Small intestine (tissue), 7 donors: ENCODE measurements at regions not wholly inside any gene's neighbourhood (a gene's known extent, or its start where the extent isn't known, plus 50 kb on each side); places are given as distances from the start of the nearest gene placed in this dataset.

ENCODE experiments used
- DNase-seq, 2 donors: peaks; one replicate each; pipeline versions ENCODE4 v3.0.0 to v3.0.0-alpha.2; 2013
- FAIRE-seq: peaks from 2 replicates; lab custom pipeline; 2012; peaks lifted over from hg19 to GRCh38; lab: Jason Lieb, UNC
- H3K27ac ChIP-seq, 3 donors: one replicate each; pipeline ENCODE4 v1.5.1; 2013; ENCODE audit warnings: low read length in 2 of 3, mild to moderate bottlenecking in 2 of 3, control low read depth in 1 of 3, inconsistent platforms in 1 of 3, low read depth in 1 of 3, moderate library complexity in 1 of 3
- H3K27me3 ChIP-seq, 3 donors: one replicate each; pipeline ENCODE4 v1.6.1; 2013; ENCODE audit warnings: low read length in 3 of 3, inconsistent platforms in 1 of 3; ENCODE audit not compliant: control insufficient read depth in 3 of 3, insufficient read depth in 3 of 3
- H3K36me3 ChIP-seq, 3 donors: one replicate each; pipeline ENCODE4 v1.6.1; 2013; ENCODE audit warnings: low read length in 3 of 3, inconsistent platforms in 1 of 3, low read depth in 1 of 3, mild to moderate bottlenecking in 1 of 3, moderate library complexity in 1 of 3; ENCODE audit not compliant: control insufficient read depth in 3 of 3, insufficient read depth in 2 of 3
- H3K4me1 ChIP-seq, 3 donors: one replicate each; pipeline ENCODE4 v1.6.1; 2013; ENCODE audit warnings: low read length in 2 of 3, inconsistent platforms in 1 of 3, low read depth in 1 of 3, mild to moderate bottlenecking in 1 of 3, moderate library complexity in 1 of 3; ENCODE audit not compliant: control insufficient read depth in 3 of 3, insufficient read depth in 2 of 3
- H3K4me3 ChIP-seq, 3 donors: one replicate each; pipeline ENCODE4 v1.5.1; 2013; ENCODE audit warnings: low read length in 3 of 3, control low read depth in 1 of 3, inconsistent platforms in 1 of 3, low read depth in 1 of 3, mild to moderate bottlenecking in 1 of 3, moderate library complexity in 1 of 3
- H3K9me3 ChIP-seq, 2 donors: one replicate each; pipeline ENCODE4 v1.6.1; 2013; ENCODE audit warnings: low read depth in 1 of 2, low read length in 1 of 2; ENCODE audit not compliant: control insufficient read depth in 2 of 2, insufficient read depth in 1 of 2
- whole genome bisulfite sequencing, 3 donors: extraction: QIAGEN DNeasy Blood & Tissue Kit; methylation state at CpG; one replicate each; pipeline ENCODE4 v1.1.7; 2013; 5-methylcytosine and 5-hydroxymethylcytosine counted together
- donor health status: healthy with polysubstance abuse.
- donor health status: control.
- donor health status: control.
- donor health status: Bipolar disorder and iron deficiency.
- donor health status: healthy.

- WGBS, 3 donors: 40 to 57% (median 55%) methylated on average over 27 of the region's 27 CpGs
- peaks cover 0 to 6% (median 0%) of the 10 kb centered on the region in 3 donors for H3K27me3 ChIP-seq
- no peaks in the 10 kb centered on the region for H3K36me3 ChIP-seq
- H3K27ac ChIP-seq: no peak overlapping the region
- no peak for DNase-seq
- H3K9me3 ChIP-seq: no peaks in the 10 kb centered on the region
- H3K4me3 ChIP-seq: no peak overlapping the region
- no peak for FAIRE-seq
- H3K4me1 ChIP-seq: no peaks in the 10 kb centered on the region
Measured at GRCh38 chr5:2278825-2279456, 396.2 kb upstream of the IRX4 start.

- H3K27ac ChIP-seq: no peak overlapping the region
- H3K27me3 ChIP-seq: peaks cover 0 to 6% (median 0%) of the 10 kb centered on the region in 3 donors
- FAIRE-seq: no peak
- WGBS, 3 donors: 85 to 89% (median 87%) methylated on average over 15 of the region's 15 CpGs
- H3K4me3 ChIP-seq: no peak overlapping the region
- DNase-seq: no peak
- no peaks in the 10 kb centered on the region for H3K4me1 ChIP-seq
- no peaks in the 10 kb centered on the region for H3K36me3 ChIP-seq
- no peaks in the 10 kb centered on the region for H3K9me3 ChIP-seq
Measured at GRCh38 chr5:2277886-2278285, 395.2 kb upstream of the IRX4 start.

- H3K27ac ChIP-seq: no peak overlapping the region
- no peaks in the 10 kb centered on the region for H3K36me3 ChIP-seq
- FAIRE-seq (no peak), DNase-seq (no peak)
- no peaks in the 10 kb centered on the region for H3K9me3 ChIP-seq
- 76 to 88% (median 83%) methylated on average over 8 of the region's 8 CpGs for WGBS, 3 donors
- H3K4me1 ChIP-seq: no peaks in the 10 kb centered on the region
- peaks cover 0 to 6% (median 2%) of the 10 kb centered on the region in 3 donors for H3K27me3 ChIP-seq
- H3K4me3 ChIP-seq: no peak overlapping the region
Measured at GRCh38 chr5:2276101-2276500, 393.4 kb upstream of the IRX4 start.

- Histone ChIP-seq H3K27ac (no peak overlapping the region), H3K9me3 (no peaks in the 10 kb centered on the region), H3K27me3 (peaks cover 0 to 2% (median 0%) of the 10 kb centered on the region in 3 donors), H3K36me3 (no peaks in the 10 kb centered on the region), H3K4me1 (no peaks in the 10 kb centered on the region), H3K4me3 (no peak overlapping the region)
- DNase-seq: no peak
- WGBS, 3 donors: 77 to 82% (median 77%) methylated on average over 13 of the region's 13 CpGs
- no peak for FAIRE-seq
Measured at GRCh38 chr5:2272755-2273154, 390.0 kb upstream of the IRX4 start.

- FAIRE-seq (no peak), DNase-seq (no peak)
- Histone ChIP-seq H3K36me3 (no peaks in the 10 kb centered on the region), H3K27ac (no peak overlapping the region), H3K4me3 (no peak overlapping the region), H3K9me3 (no peaks in the 10 kb centered on the region), H3K4me1 (no peaks in the 10 kb centered on the region), H3K27me3 (peaks cover 0 to 2% (median 0%) of the 10 kb centered on the region in 3 donors)
- WGBS, 3 donors: 64 to 72% (median 70%) methylated on average over 10 of the region's 10 CpGs
Measured at GRCh38 chr5:2272039-2272438, 389.3 kb upstream of the IRX4 start.

- Histone ChIP-seq H3K27ac (no peak overlapping the region), H3K36me3 (no peaks in the 10 kb centered on the region), H3K4me3 (no peak overlapping the region), H3K4me1 (no peaks in the 10 kb centered on the region), H3K9me3 (no peaks in the 10 kb centered on the region), H3K27me3 (peaks cover 0 to 2% (median 0%) of the 10 kb centered on the region in 3 donors)
- DNase-seq: no peak
- no peak for FAIRE-seq
- whole genome bisulfite sequencing, 3 donors: 41 to 50% (median 50%) methylated on average over 8 of the region's 8 CpGs
Measured at GRCh38 chr5:2271316-2271715, 388.6 kb upstream of the IRX4 start.

GRCh38 chr5:2270467-2270866 lies 387.7 kb upstream of the IRX4 start:
- no peak for FAIRE-seq
- WGBS, 3 donors: 67 to 78% (median 70%) methylated on average over 11 of the region's 11 CpGs
- H3K27ac ChIP-seq: no peak overlapping the region
- no peak for DNase-seq
- H3K27me3 ChIP-seq: peaks cover 0 to 2% (median 0%) of the 10 kb centered on the region in 3 donors
- H3K9me3 ChIP-seq: no peaks in the 10 kb centered on the region
- no peak overlapping the region for H3K4me3 ChIP-seq
- no peaks in the 10 kb centered on the region for H3K4me1 ChIP-seq
- H3K36me3 ChIP-seq: no peaks in the 10 kb centered on the region

GRCh38 chr5:2269656-2270055 lies 386.9 kb upstream of the IRX4 start:
- WGBS, 3 donors: 75 to 83% (median 77%) methylated on average over 5 of the region's 5 CpGs
- DNase-seq (no peak), FAIRE-seq (no peak)
- Histone ChIP-seq H3K27ac (no peak overlapping the region), H3K4me1 (no peaks in the 10 kb centered on the region), H3K4me3 (no peak overlapping the region), H3K36me3 (no peaks in the 10 kb centered on the region), H3K27me3 (peaks cover 0 to 2% (median 0%) of the 10 kb centered on the region in 3 donors), H3K9me3 (no peaks in the 10 kb centered on the region)

GRCh38 chr5:2267991-2268390 lies 385.3 kb upstream of the IRX4 start:
- no peaks in the 10 kb centered on the region for H3K4me1 ChIP-seq
- H3K36me3 ChIP-seq: no peaks in the 10 kb centered on the region
- H3K9me3 ChIP-seq: no peaks in the 10 kb centered on the region
- DNase-seq: no peak
- peaks cover 0 to 2% (median 0%) of the 10 kb centered on the region in 3 donors for H3K27me3 ChIP-seq
- no peak overlapping the region for H3K27ac ChIP-seq
- whole genome bisulfite sequencing, 3 donors: 94 to 96% (median 95%) methylated on average over 13 of the region's 13 CpGs
- FAIRE-seq: no peak
- H3K4me3 ChIP-seq: no peak overlapping the region
